B cell (primary cell): ENCODE measurements at regions not wholly inside any gene's neighbourhood (a gene's known extent, or its start where the extent isn't known, plus 50 kb on each side); places are given as distances from the start of the nearest gene placed in this dataset.

Experiments
- ATAC-seq: fragments of 200-7000 bp; cut with Tn5 transposase; one replicate; pipeline ENCODE4 v1.10.0; 2021; ENCODE audit warnings: low read depth, mild to moderate bottlenecking, moderate number of reproducible peaks, moderate library complexity
- CTCF ChIA-PET: fragments of 350-600 bp; sonication (Branson Sonifier 250); formaldehyde crosslinking; loops from one replicate; lab custom pipeline; 2021; ENCODE audit warnings: antibody characterized with exemption, inconsistent platforms; lab: Charles Lee
- POLR2A ChIA-PET: fragments of 350-600 bp; sonication (Branson Sonifier 250); formaldehyde crosslinking; loops from one replicate; lab custom pipeline; 2021; ENCODE audit warnings: antibody characterized with exemption; lab: Charles Lee
- DNase-seq: peaks from one replicate; pipeline ENCODE4 v3.0.0; 2013
- H2AFZ ChIP-seq: 2 replicates; pipeline ENCODE4 v1.6.1; 2012; ENCODE audit warnings: mild to moderate bottlenecking, low read depth, low read length; ENCODE audit not compliant: insufficient read depth, poor library complexity, severe bottlenecking
- H3K27ac ChIP-seq, 2 donors: 1 replicate in 1 of 2; 2 replicates in 1 of 2; pipeline ENCODE4 v1.5.1; 2012 to 2013; ENCODE audit warnings: low read length in 2 of 2, mild to moderate bottlenecking in 2 of 2, moderate library complexity in 1 of 2
- H3K27me3 ChIP-seq, 4 experiments: fragments of 200-600 bp in 1 of 4; sonication (generic) in 1 of 4; replicated peaks in 1 of 4; 1 replicate in 2 of 4; 2 replicates in 2 of 4; pipeline versions ENCODE4 v1.6.1 to v1.7.0; 2013 to 2016; ENCODE audit warnings: low read length in 3 of 4, mild to moderate bottlenecking in 2 of 4, mixed read lengths in 1 of 4, moderate library complexity in 1 of 4; ENCODE audit not compliant: insufficient read depth in 4 of 4, control insufficient read depth in 3 of 4; ENCODE audit errors: control extremely low read depth in 1 of 4
- H3K36me3 ChIP-seq, 2 experiments: replicated peaks in 1 of 2; 1 replicate in 1 of 2; 2 replicates in 1 of 2; pipeline versions ENCODE4 v1.6.1 to v1.7.1; 2013; ENCODE audit warnings: low read length in 1 of 2; ENCODE audit not compliant: insufficient read depth in 2 of 2, control insufficient read depth in 1 of 2; ENCODE audit errors: control extremely low read depth in 1 of 2, extremely low read depth in 1 of 2
- H3K4me1 ChIP-seq, 2 donors: fragments of 200-600 bp in 1 of 2; sonication (generic) in 1 of 2; 1 replicate in 1 of 2; 2 replicates in 1 of 2; pipeline versions ENCODE4 v1.5.1 to v1.6.1; 2013 to 2017; ENCODE audit warnings: low read length in 2 of 2; ENCODE audit not compliant: control insufficient read depth in 2 of 2, insufficient read depth in 2 of 2
- H3K4me2 ChIP-seq: replicated peaks from 2 replicates; pipeline ENCODE3; 2012; ENCODE audit warnings: mild to moderate bottlenecking, low read depth, low read length; ENCODE audit not compliant: poor library complexity, severe bottlenecking
- H3K4me3 ChIP-seq, 5 experiments: fragments of 200-600 bp in 1 of 5; sonication (generic) in 1 of 5; 1 replicate in 3 of 5; 2 replicates in 2 of 5; pipeline versions ENCODE4 v1.5.1 to v1.7.0; 2011 to 2016; ENCODE audit warnings: low read length in 4 of 5, mild to moderate bottlenecking in 4 of 5, low read depth in 2 of 5, control low read depth in 1 of 5, moderate library complexity in 1 of 5; ENCODE audit not compliant: insufficient read depth in 1 of 5; ENCODE audit errors: control extremely low read depth in 1 of 5, extremely low read depth in 1 of 5
- H3K79me2 ChIP-seq: fragments of 200-600 bp; sonication (generic); one replicate; pipeline ENCODE4 v1.6.0; 2016; ENCODE audit warnings: low read length; ENCODE audit not compliant: control insufficient read depth, insufficient read depth
- H3K9ac ChIP-seq: fragments of 200-600 bp; sonication (generic); 2 replicates; pipeline ENCODE4 v1.6.1; 2017; ENCODE audit warnings: mild to moderate bottlenecking, low read length, moderate library complexity
- H3K9me3 ChIP-seq, 3 donors: one replicate each; pipeline versions ENCODE4 v1.6.1 to v1.7.1; 2013; ENCODE audit warnings: low read length in 2 of 3; ENCODE audit not compliant: control insufficient read depth in 2 of 3, insufficient read depth in 1 of 3; ENCODE audit errors: control extremely low read depth in 1 of 3
- H4K20me1 ChIP-seq: 2 replicates; pipeline ENCODE4 v1.6.0; 2012; ENCODE audit warnings: mild to moderate bottlenecking, low read length; ENCODE audit not compliant: insufficient read depth, control insufficient read depth, poor library complexity, severe bottlenecking
- H3K27ac Mint-ChIP-seq: one replicate; pipeline ENCODE4 v1.8.0; 2021; ENCODE audit warnings: mixed read lengths
- H3K27me3 Mint-ChIP-seq: one replicate; pipeline ENCODE4 v1.8.0; 2021; ENCODE audit warnings: mixed read lengths
- H3K4me1 Mint-ChIP-seq: one replicate; pipeline ENCODE4 v1.8.0; 2021; ENCODE audit warnings: mixed read lengths
- H3K4me3 Mint-ChIP-seq: one replicate; pipeline ENCODE4 v1.8.0; 2021; ENCODE audit warnings: mixed read lengths
- H3K9me3 Mint-ChIP-seq: one replicate; pipeline ENCODE4 v1.8.0; 2022; ENCODE audit warnings: mixed read lengths; ENCODE audit not compliant: insufficient read depth
- CTCF ChIP-seq: fragments of 200-600 bp; IDR thresholded peaks from one replicate; pipeline ENCODE4 v1.8.0; 2022; ENCODE audit warnings: antibody characterized with exemption, mild to moderate bottlenecking
- EZH2 ChIP-seq: IDR thresholded peaks from 2 replicates; pipeline ENCODE4 v1.6.1; 2012; ENCODE audit warnings: borderline replicate concordance, low read depth, mild to moderate bottlenecking, moderate library complexity, low read length; ENCODE audit not compliant: insufficient read depth, poor library complexity, severe bottlenecking
- WGBS: methylation state at CpG from one replicate; pipeline ENCODE4 v1.1.5; 2013; ENCODE audit warnings: missing lambda C conversion rate; ENCODE audit not compliant: insufficient coverage; 5-methylcytosine and 5-hydroxymethylcytosine counted together
- intact Hi-C: fragments of 100-400 bp; cut with micrococcal nuclease; formaldehyde crosslinking; loops from one replicate; pipeline ENCODE4 v1.10.0; 2022

DNA sequence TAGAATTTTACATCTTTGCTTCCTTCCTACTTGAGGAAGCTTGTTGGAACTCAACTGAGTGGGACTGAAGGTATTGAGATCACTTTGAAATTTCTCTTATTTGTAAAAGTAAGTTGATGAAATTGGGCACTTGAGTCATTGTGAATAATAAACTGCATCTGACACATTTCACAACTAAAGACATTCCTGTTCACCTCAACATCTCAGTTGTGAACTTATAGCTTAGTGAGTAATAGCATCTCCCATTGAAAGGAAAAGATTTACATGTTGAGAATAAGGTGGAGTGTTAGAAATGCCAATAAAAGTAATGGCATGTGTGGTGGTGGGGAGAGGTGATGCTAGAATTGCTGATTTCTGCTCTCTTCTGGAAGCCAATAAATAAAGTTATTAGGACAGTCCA is 145.0 kb downstream of the SLC24A2 start:
- Histone ChIP-seq H3K9me3 (no peaks in the 10 kb centered on the region), H3K9ac (no peak overlapping the region), H4K20me1 (no peaks in the 10 kb centered on the region), H3K36me3 (no peaks in the 10 kb centered on the region), H3K27ac (no peak overlapping the region), H3K27me3 (no peaks in the 10 kb centered on the region), H3K4me3 (no peak overlapping the region), H2AFZ (no peak overlapping the region), H3K4me2 (no peak overlapping the region), H3K79me2 (no peaks in the 10 kb centered on the region), H3K4me1 (no peaks in the 10 kb centered on the region)
- ATAC-seq, result no peak
- intact Hi-C loops, result no loop called here
- TF ChIP-seq EZH2 (no peak), CTCF (no peak)
- Mint-ChIP-seq H3K27ac (no peak overlapping the region), H3K9me3 (no peaks in the 10 kb centered on the region), H3K4me3 (no peak overlapping the region), H3K4me1 (no peaks in the 10 kb centered on the region), H3K27me3 (peaks cover 18% of the 10 kb centered on the region)
- no peak for DNase-seq
- ChIA-PET CTCF (no interaction called here), POLR2A (no interaction called here)

- H3K36me3 ChIP-seq, result no peaks in the 10 kb centered on the region
- no peaks in the 10 kb centered on the region for H3K9me3 Mint-ChIP-seq
- H3K4me2 ChIP-seq, result no peak overlapping the region
- H3K4me1 Mint-ChIP-seq, result no peaks in the 10 kb centered on the region
- no peaks in the 10 kb centered on the region for H3K79me2 ChIP-seq
- no peaks in the 10 kb centered on the region for H3K27me3 ChIP-seq
- no peak overlapping the region for H3K4me3 Mint-ChIP-seq
- H3K9me3 ChIP-seq, result no peaks in the 10 kb centered on the region
- H3K9ac ChIP-seq, result no peak overlapping the region
- 91% methylated on average over 2 of the region's 2 CpGs for WGBS
- ATAC-seq (no peak), DNase-seq (no peak)
- no peak overlapping the region for H3K4me3 ChIP-seq
- POLR2A ChIA-PET, result no interaction called here
- H2AFZ ChIP-seq, result no peak overlapping the region
- no peak overlapping the region for H3K27ac Mint-ChIP-seq
- no peak for TF ChIP-seq EZH2
- TF ChIP-seq CTCF, result no peak
- CTCF ChIA-PET, result no interaction called here
- intact Hi-C loops, result no loop called here
- no peaks in the 10 kb centered on the region for H3K4me1 ChIP-seq
- no peak overlapping the region for H3K27ac ChIP-seq
- H4K20me1 ChIP-seq, result no peaks in the 10 kb centered on the region
- peaks cover 11% of the 10 kb centered on the region for H3K27me3 Mint-ChIP-seq
Observed at GRCh38 chr9:19642256-19642655, 146.6 kb downstream of the SLC24A2 start.
